ENCODE measurements at regions not wholly inside any gene's neighbourhood (a gene's known extent, or its start where the extent isn't known, plus 50 kb on each side); places are given as distances from the start of the nearest gene placed in this dataset.
"Not testable (repeated sequence)": the region's sequence is repeated elsewhere in the genome, so short reads cannot be mapped to it uniquely, and the experiment has no call there.

DNA sequence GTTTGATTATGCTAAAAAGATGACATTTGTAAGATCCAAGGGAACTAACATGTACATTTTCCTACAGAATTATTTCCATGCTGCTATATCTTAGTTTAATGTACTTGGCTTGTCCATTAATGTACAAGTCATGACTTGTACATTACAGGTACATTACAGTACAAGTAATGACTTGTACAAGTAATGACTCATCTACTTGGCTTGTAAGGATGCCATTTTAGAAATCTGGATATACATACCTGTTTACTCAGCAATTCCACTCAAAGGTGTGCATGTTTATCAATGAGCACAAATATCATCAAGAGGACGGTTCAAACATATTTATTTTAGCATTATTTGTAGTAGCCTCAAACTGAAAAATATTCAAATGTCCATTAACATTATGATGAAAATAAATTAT, 87.0 kb upstream of the TRPC4 start:
- Mint-ChIP-seq H3K36me3 (no peaks in the 10 kb centered on the region), H3K27me3 (no peaks in the 10 kb centered on the region), H3K27ac (no peak overlapping the region), H3K4me1 (no peaks in the 10 kb centered on the region), H3K4me3 (no peak overlapping the region), H3K9me3 (peaks cover 0 to 6% (median 2%) of the 10 kb centered on the region in 5 donors)
- no peak overlapping the region for H3K4me3 ChIP-seq (ENCODE audit: low read length)
- POLR2A ChIA-PET: no interaction called here
- no peaks in the 10 kb centered on the region for H3K27me3 ChIP-seq (ENCODE audit: insufficient read depth, low read length, poor library complexity, severe bottlenecking)
- H3K9me3 ChIP-seq (ENCODE audit: low read length): no peaks in the 10 kb centered on the region
- no peak overlapping the region for H3K27ac ChIP-seq (ENCODE audit: low read depth, low read length)
- H3K4me1 ChIP-seq (ENCODE audit: insufficient read depth, low read length): no peaks in the 10 kb centered on the region
- H3K36me3 ChIP-seq (ENCODE audit: insufficient read depth, low read length): no peaks in the 10 kb centered on the region
- no peak for DNase-seq
- CTCF ChIA-PET: no interaction called here

DNA sequence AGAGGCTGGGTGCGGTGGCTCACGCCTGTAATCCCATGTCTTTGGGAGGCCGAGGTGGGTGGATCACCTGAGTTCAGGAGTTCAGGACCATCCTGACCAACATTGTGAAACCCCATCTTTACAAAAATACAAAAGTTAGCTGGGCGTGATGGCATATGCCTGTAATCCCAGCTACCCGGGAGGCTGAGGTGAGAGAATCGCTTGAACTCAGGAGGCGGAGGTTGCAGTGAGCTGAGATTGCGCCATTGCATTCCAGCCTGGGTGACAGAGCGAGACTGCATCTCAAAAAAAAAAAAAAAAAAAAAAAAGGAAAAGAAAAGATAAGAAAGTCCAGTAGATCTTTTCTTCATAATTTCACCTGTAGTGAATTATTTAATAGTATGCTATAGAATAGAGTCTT, 85.0 kb upstream of the TRPC4 start:
- H3K9me3 Mint-ChIP-seq; H3K4me1 Mint-ChIP-seq; DNase-seq; H3K9me3 ChIP-seq (ENCODE audit: low read length); H3K4me1 ChIP-seq (ENCODE audit: insufficient read depth, low read length); H3K27me3 ChIP-seq (ENCODE audit: insufficient read depth, low read length, poor library complexity, severe bottlenecking); H3K27ac ChIP-seq (ENCODE audit: low read depth, low read length); CTCF ChIA-PET; H3K4me3 ChIP-seq (ENCODE audit: low read length); H3K27me3 Mint-ChIP-seq; H3K4me3 Mint-ChIP-seq; H3K27ac Mint-ChIP-seq; H3K36me3 Mint-ChIP-seq; H3K36me3 ChIP-seq (ENCODE audit: insufficient read depth, low read length); POLR2A ChIA-PET: not testable (repeated sequence)

- no peak overlapping the region for H3K27ac Mint-ChIP-seq
- H3K4me3 Mint-ChIP-seq: no peak overlapping the region
- Histone ChIP-seq H3K4me1 (ENCODE audit: insufficient read depth, low read length) (no peaks in the 10 kb centered on the region), H3K27ac (ENCODE audit: low read depth, low read length) (no peak overlapping the region), H3K27me3 (ENCODE audit: insufficient read depth, low read length, poor library complexity, severe bottlenecking) (no peaks in the 10 kb centered on the region), H3K9me3 (ENCODE audit: low read length) (no peaks in the 10 kb centered on the region), H3K36me3 (ENCODE audit: insufficient read depth, low read length) (no peaks in the 10 kb centered on the region), H3K4me3 (ENCODE audit: low read length) (no peak overlapping the region)
- no peaks in the 10 kb centered on the region for H3K27me3 Mint-ChIP-seq
- H3K4me1 Mint-ChIP-seq: no peaks in the 10 kb centered on the region
- peaks cover 0 to 6% (median 3%) of the 10 kb centered on the region in 5 donors for H3K9me3 Mint-ChIP-seq
- POLR2A ChIA-PET: no interaction called here
- DNase-seq: no peak
- CTCF ChIA-PET: no interaction called here
- H3K36me3 Mint-ChIP-seq: no peaks in the 10 kb centered on the region
Measured at GRCh38 chr13:37954191-37954590, 84.6 kb upstream of the TRPC4 start.

DNA sequence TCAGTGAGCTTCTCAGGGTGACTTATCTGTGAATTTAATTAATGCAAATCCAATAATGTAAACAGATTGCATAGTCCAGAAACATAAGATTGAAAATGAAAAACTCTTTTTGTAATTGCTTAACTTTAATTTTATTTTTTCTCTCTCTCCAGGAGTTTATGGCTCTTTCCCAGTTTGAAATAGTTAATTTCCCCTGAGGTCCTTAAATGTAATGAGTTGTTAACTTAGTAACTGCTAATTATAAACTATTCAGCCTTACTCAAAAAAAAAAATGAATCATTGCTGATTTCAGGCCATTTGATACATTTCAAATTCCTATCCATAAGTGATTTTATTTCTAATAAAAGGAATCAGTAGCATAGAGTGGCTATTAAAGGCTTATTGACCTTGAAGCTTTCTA, 84.1 kb upstream of the TRPC4 start:
- no peaks in the 10 kb centered on the region for H3K36me3 Mint-ChIP-seq
- POLR2A ChIA-PET: no interaction called here
- Histone ChIP-seq H3K9me3 (ENCODE audit: low read length) (no peaks in the 10 kb centered on the region), H3K36me3 (ENCODE audit: insufficient read depth, low read length) (no peaks in the 10 kb centered on the region), H3K4me3 (ENCODE audit: low read length) (no peak overlapping the region), H3K27me3 (ENCODE audit: insufficient read depth, low read length, poor library complexity, severe bottlenecking) (no peaks in the 10 kb centered on the region), H3K4me1 (ENCODE audit: insufficient read depth, low read length) (no peaks in the 10 kb centered on the region), H3K27ac (ENCODE audit: low read depth, low read length) (no peak overlapping the region)
- no peaks in the 10 kb centered on the region for H3K27me3 Mint-ChIP-seq
- H3K27ac Mint-ChIP-seq: no peak overlapping the region
- CTCF ChIA-PET: no interaction called here
- DNase-seq: no peak
- H3K9me3 Mint-ChIP-seq: peaks cover 0 to 8% (median 4%) of the 10 kb centered on the region in 5 donors
- H3K4me3 Mint-ChIP-seq: no peak overlapping the region
- no peaks in the 10 kb centered on the region for H3K4me1 Mint-ChIP-seq

GRCh38 chr13:37950016-37950415, 80.4 kb upstream of the TRPC4 start:
- no peak for DNase-seq
- POLR2A ChIA-PET: no interaction called here
- Histone ChIP-seq H3K27me3 (ENCODE audit: insufficient read depth, low read length, poor library complexity, severe bottlenecking) (no peaks in the 10 kb centered on the region), H3K9me3 (ENCODE audit: low read length) (no peaks in the 10 kb centered on the region), H3K4me1 (ENCODE audit: insufficient read depth, low read length) (no peaks in the 10 kb centered on the region), H3K27ac (ENCODE audit: low read depth, low read length) (no peak overlapping the region), H3K36me3 (ENCODE audit: insufficient read depth, low read length) (no peaks in the 10 kb centered on the region), H3K4me3 (ENCODE audit: low read length) (no peak overlapping the region)
- Mint-ChIP-seq H3K36me3 (no peaks in the 10 kb centered on the region), H3K9me3 (peaks cover 1 to 8% (median 4%) of the 10 kb centered on the region in 5 donors), H3K27me3 (no peaks in the 10 kb centered on the region), H3K4me1 (no peaks in the 10 kb centered on the region), H3K27ac (no peak overlapping the region), H3K4me3 (no peak overlapping the region)
- CTCF ChIA-PET: no interaction called here

DNA sequence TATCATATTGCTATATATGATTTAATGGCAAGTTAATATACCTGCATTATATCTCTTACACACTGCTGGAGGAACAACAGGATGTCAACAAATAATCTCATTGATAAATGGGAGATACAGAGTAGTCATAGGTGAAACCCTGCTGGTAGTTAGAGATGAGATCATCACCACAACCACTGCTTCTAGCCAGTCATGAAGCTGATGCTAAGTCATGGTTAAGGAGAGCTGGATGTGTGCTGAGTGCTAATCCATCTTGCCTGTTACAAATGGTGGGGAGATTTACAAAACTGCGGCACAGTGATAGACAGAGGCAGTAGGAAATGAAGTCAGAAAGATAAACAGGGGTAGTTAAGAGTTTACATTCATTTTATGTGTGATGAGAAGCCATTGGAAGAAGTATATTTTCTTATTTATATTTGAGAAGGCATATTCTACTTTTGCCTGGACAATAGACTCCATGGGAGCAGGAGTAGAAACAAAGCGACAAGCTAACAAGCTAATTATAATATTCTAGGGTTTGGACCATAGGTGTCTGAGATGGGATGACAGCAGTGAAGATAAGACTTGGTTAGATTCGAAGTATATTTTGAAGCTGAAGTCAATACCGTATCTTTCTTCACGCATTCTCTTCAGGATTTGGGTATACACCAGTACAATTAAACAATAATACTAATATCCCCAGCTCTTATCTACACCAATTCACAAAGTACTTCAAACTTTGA, 78.0 kb upstream of the TRPC4 start:
- ChIA-PET POLR2A (no interaction called here), CTCF (no interaction called here)
- no peak overlapping the region for H3K27ac ChIP-seq (ENCODE audit: low read depth, low read length)
- no peak overlapping the region for H3K4me3 ChIP-seq (ENCODE audit: low read length)
- no peaks in the 10 kb centered on the region for H3K4me1 ChIP-seq (ENCODE audit: insufficient read depth, low read length)
- no peaks in the 10 kb centered on the region for H3K36me3 Mint-ChIP-seq
- H3K27me3 Mint-ChIP-seq: no peaks in the 10 kb centered on the region
- H3K4me1 Mint-ChIP-seq: no peaks in the 10 kb centered on the region
- H3K4me3 Mint-ChIP-seq: no peak overlapping the region
- H3K9me3 ChIP-seq (ENCODE audit: low read length): no peaks in the 10 kb centered on the region
- H3K27me3 ChIP-seq (ENCODE audit: insufficient read depth, low read length, poor library complexity, severe bottlenecking): no peaks in the 10 kb centered on the region
- H3K36me3 ChIP-seq (ENCODE audit: insufficient read depth, low read length): no peaks in the 10 kb centered on the region
- no peak overlapping the region for H3K27ac Mint-ChIP-seq
- peaks cover 0 to 12% (median 1%) of the 10 kb centered on the region in 5 donors for H3K9me3 Mint-ChIP-seq
- no peak for DNase-seq

DNA sequence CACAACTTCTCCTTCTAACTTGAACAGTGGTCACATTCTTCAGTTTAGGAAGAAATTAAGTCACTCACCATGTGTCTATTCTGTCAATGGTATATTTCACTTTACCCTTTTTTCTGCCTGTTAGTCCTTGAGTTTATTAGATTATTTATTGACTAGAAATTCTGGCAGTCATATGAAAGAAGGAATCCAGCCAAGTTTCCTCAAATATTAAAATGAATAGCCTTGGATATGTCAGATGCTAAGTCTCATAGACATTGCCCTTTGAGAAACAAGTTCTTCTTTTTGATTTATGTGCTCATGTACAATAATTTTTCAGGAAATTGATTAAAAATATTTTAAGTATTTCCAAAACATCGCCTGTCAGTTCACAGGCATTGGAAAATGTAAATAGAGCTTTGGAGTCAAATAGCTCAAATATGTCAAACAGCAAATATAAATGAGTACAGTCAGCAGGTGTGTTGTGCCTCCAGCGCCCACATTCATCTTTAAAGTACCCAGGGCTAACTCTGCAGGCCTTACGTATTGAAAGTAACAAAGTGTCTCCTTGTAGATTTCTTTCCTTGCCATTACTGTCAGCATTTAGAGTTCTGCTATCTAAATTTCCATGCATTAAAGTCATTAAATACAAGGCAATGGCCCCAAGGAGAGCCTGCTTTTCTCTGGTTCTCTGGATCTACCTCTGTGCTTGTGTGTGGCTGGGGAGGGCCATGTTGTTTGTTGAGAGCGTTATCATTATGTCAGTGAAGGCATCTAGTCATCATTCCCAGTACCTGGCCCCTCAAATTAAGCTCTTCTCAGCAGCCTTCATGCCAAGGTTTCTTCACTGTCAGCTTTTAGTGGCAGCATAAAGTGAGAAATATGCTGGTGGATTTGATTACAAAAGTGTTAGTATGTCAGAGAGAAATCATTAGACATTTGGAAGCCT, 76.3 kb upstream of the TRPC4 start:
- Histone ChIP-seq H3K27ac (ENCODE audit: low read depth, low read length) (no peak overlapping the region), H3K4me1 (ENCODE audit: insufficient read depth, low read length) (no peaks in the 10 kb centered on the region), H3K36me3 (ENCODE audit: insufficient read depth, low read length) (no peaks in the 10 kb centered on the region), H3K9me3 (ENCODE audit: low read length) (no peaks in the 10 kb centered on the region), H3K27me3 (ENCODE audit: insufficient read depth, low read length, poor library complexity, severe bottlenecking) (no peaks in the 10 kb centered on the region), H3K4me3 (ENCODE audit: low read length) (no peak overlapping the region)
- Mint-ChIP-seq H3K36me3 (no peaks in the 10 kb centered on the region), H3K27me3 (no peaks in the 10 kb centered on the region), H3K4me1 (no peaks in the 10 kb centered on the region), H3K9me3 (peaks cover 0 to 11% (median 1%) of the 10 kb centered on the region in 5 donors), H3K4me3 (no peak overlapping the region), H3K27ac (no peak overlapping the region)
- ChIA-PET POLR2A (no interaction called here), CTCF (no interaction called here)
- no peak for DNase-seq

DNA sequence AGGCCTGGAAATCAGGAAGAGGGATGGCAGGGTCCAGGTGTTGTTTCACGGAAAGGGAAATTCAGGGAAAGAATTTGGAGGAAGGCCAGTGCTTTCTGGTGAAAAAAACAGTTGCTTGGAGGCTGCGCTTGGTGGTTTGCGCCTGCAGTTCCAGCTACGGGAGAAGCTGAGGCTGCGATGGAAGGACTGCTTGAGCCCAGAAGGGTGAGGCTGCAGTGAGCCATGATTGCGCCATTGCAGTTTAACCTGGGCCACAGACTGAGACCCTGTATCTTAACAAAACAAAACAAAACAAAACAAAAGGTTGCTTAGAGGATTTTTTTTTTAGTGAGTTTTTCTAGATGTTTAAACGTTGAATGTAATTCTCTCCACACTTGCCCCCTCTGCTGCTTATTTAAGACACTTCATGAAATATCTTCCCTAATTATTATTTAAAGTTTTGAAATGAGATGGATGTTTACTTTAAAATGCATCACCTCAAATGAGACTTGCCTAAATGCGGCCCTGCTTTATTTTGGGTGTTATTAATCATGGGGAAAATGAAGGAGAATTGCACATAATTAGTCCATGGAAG, 75.4 kb upstream of the TRPC4 start:
- CTCF ChIA-PET: no interaction called here
- no peaks in the 10 kb centered on the region for H3K27me3 Mint-ChIP-seq
- peaks cover 0 to 12% (median 1%) of the 10 kb centered on the region in 5 donors for H3K9me3 Mint-ChIP-seq
- H3K27me3 ChIP-seq (ENCODE audit: insufficient read depth, low read length, poor library complexity, severe bottlenecking): no peaks in the 10 kb centered on the region
- H3K36me3 Mint-ChIP-seq: no peaks in the 10 kb centered on the region
- no peaks in the 10 kb centered on the region for H3K4me1 ChIP-seq (ENCODE audit: insufficient read depth, low read length)
- no peaks in the 10 kb centered on the region for H3K36me3 ChIP-seq (ENCODE audit: insufficient read depth, low read length)
- no peaks in the 10 kb centered on the region for H3K9me3 ChIP-seq (ENCODE audit: low read length)
- H3K27ac ChIP-seq (ENCODE audit: low read depth, low read length): no peak overlapping the region
- H3K4me1 Mint-ChIP-seq: no peaks in the 10 kb centered on the region
- no peak for DNase-seq
- POLR2A ChIA-PET: no interaction called here
- H3K4me3 Mint-ChIP-seq: no peak overlapping the region
- H3K4me3 ChIP-seq (ENCODE audit: low read length): no peak overlapping the region
- H3K27ac Mint-ChIP-seq: no peak overlapping the region
